ENCODE measurements at regions not wholly inside any gene's neighbourhood (a gene's known extent, or its start where the extent isn't known, plus 50 kb on each side); places are given as distances from the start of the nearest gene placed in this dataset.

DNA sequence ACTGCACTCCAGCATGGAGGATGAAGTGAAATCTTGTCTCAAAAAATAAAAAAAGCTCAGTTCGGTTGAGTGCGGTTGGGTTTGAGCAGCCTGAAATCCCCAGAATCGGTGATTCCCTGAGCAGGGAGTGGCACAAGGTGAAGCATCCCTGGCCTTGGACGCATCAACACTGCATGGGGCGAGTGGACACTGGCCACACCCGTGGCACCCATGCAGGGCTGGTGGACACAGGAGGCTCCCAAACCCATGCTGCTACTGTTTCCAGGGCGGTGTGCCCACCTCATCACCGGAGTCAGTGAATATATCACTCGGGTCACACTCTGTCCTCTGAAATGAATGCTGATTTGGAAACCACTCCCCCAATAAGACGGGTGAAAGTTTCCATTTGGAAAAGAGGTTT lies 53.4 kb upstream of the ACTRT2 start:
- TF ChIP-seq EZH2 (IDR thresholded peaks at IDR 0.05; ENCODE audit: low read depth): no peak
- TF ChIP-seq, protein P1, sequence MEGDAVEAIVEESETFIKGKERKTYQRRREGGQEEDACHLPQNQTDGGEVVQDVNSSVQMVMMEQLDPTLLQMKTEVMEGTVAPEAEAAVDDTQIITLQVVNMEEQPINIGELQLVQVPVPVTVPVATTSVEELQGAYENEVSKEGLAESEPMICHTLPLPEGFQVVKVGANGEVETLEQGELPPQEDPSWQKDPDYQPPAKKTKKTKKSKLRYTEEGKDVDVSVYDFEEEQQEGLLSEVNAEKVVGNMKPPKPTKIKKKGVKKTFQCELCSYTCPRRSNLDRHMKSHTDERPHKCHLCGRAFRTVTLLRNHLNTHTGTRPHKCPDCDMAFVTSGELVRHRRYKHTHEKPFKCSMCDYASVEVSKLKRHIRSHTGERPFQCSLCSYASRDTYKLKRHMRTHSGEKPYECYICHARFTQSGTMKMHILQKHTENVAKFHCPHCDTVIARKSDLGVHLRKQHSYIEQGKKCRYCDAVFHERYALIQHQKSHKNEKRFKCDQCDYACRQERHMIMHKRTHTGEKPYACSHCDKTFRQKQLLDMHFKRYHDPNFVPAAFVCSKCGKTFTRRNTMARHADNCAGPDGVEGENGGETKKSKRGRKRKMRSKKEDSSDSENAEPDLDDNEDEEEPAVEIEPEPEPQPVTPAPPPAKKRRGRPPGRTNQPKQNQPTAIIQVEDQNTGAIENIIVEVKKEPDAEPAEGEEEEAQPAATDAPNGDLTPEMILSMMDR (conservative IDR thresholded peaks at IDR 0.05): no peak
- Histone ChIP-seq H3K27ac (no peak overlapping the region), H3K9me2 (ENCODE audit: insufficient read depth) (no peaks in the 10 kb centered on the region), H3K4me1 (replicated peaks; ENCODE audit: insufficient read depth) (no peaks in the 10 kb centered on the region), H2AFZ (no peak overlapping the region), H3K4me3 (no peak overlapping the region), H3K9me3 (ENCODE audit: insufficient read depth, low read depth) (no peaks in the 10 kb centered on the region), H3K36me3 (ENCODE audit: low read depth) (no peaks in the 10 kb centered on the region), H3K4me2 (no peak overlapping the region), H3K79me2 (ENCODE audit: low read depth) (no peaks in the 10 kb centered on the region), H4K20me1 (ENCODE audit: insufficient read depth) (no peaks in the 10 kb centered on the region), H3K27me3 (ENCODE audit: insufficient read depth, low read depth) (peaks cover 92% of the 10 kb centered on the region), H3F3A (ENCODE audit: insufficient read depth, low read depth) (no peaks in the 10 kb centered on the region)
- no TSS peak for BruUV-seq (replicated peaks)
- intact Hi-C loops (cut with micrococcal nuclease; ENCODE audit: unreplicated experiment): no loop called here
- DNase-seq: no peak
- ChIA-PET POLR2A (ENCODE audit: unreplicated experiment) (no interaction called here), CTCF (no interaction called here)

DNA sequence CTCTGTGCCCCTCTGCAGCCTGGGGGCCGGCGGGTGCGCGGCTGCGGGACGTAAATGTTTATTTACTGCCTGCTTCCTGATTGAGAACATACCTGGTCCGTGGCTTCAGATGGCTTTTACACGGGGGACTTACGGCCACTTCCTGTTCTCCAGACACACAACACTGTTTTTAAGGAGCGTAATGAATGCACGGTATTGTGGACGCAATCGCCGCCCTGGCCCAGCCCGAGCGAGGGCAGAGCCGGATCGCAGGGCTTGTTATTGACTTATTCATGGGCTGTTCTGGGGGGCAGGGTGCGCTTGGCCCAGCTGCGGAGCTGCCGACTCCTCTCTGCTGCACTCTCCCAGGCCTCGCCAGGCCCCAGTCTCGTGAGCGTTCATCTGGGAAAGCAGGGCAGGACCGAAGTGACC lies 52.8 kb upstream of the ACTRT2 start:
- no peak overlapping the region for H2AFZ ChIP-seq
- ChIA-PET POLR2A (ENCODE audit: unreplicated experiment) (no interaction called here), CTCF (no interaction called here)
- no peaks in the 10 kb centered on the region for H3F3A ChIP-seq (ENCODE audit: insufficient read depth, low read depth)
- peaks cover 92% of the 10 kb centered on the region for H3K27me3 ChIP-seq (ENCODE audit: insufficient read depth, low read depth)
- no peak overlapping the region for H3K27ac ChIP-seq
- no peak overlapping the region for H3K4me3 ChIP-seq
- no peaks in the 10 kb centered on the region for H3K4me1 ChIP-seq (replicated peaks; ENCODE audit: insufficient read depth)
- intact Hi-C loops (cut with micrococcal nuclease; ENCODE audit: unreplicated experiment): no loop called here
- H3K4me2 ChIP-seq: no peak overlapping the region
- H3K9me2 ChIP-seq (ENCODE audit: insufficient read depth): no peaks in the 10 kb centered on the region
- BruUV-seq (replicated peaks): no TSS peak
- no peak for DNase-seq
- H4K20me1 ChIP-seq (ENCODE audit: insufficient read depth): no peaks in the 10 kb centered on the region
- H3K36me3 ChIP-seq (ENCODE audit: low read depth): no peaks in the 10 kb centered on the region
- TF ChIP-seq EZH2 (IDR thresholded peaks at IDR 0.05; ENCODE audit: low read depth): no peak
- TF ChIP-seq, protein P1 (conservative IDR thresholded peaks at IDR 0.05): no peak
- H3K79me2 ChIP-seq (ENCODE audit: low read depth): no peaks in the 10 kb centered on the region
- no peaks in the 10 kb centered on the region for H3K9me3 ChIP-seq (ENCODE audit: insufficient read depth, low read depth)

DNA sequence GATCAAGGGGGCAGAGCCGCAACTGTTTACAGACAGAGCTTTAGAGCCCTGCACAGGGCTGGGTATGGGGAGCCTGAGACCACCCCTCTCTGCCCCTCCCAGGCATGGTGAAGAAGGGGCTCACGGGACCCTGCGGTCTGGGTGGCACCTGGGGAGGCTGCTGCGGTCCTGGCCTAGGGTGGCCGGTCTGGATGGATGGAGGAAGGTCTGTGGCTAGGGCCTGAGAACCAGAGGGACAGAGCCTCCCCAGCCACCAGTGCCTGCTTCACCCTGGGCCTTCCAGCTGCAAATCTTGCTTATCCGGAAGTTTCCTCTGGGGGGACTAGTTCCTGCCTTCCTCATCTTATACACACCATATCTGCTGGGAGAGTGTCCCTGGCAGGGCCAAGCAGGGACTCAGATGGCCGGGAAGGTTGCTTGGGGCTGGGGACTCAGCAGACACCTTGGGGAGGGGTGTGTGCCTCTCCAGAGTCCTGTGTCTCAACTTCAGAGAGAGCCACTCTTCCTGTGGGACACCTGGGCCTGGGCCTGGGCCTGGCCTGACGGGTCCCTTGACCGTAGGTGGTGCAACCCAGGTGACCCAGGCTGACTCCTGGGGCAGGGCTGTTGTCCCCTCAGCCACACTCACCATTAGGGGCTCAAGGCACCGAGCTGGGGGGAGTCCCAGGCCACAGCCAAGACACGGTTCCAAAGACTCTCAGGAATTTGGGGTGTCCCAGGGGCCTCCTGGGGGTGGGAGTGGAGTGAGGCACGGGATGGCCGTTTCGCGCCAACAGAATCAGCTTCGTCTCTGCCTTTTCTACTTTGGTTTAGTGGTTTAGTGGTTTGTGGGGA lies 52.0 kb upstream of the ACTRT2 start:
- DNase-seq: no peak
- no peak for TF ChIP-seq EZH2 (IDR thresholded peaks at IDR 0.05; ENCODE audit: low read depth)
- TF ChIP-seq, protein P1 (conservative IDR thresholded peaks at IDR 0.05): no peak
- CTCF ChIA-PET: no interaction called here

More for the DNA sequence above, 52.0 kb upstream of the ACTRT2 start:
- H3F3A ChIP-seq (ENCODE audit: insufficient read depth, low read depth): no peaks in the 10 kb centered on the region
- BruUV-seq (replicated peaks): no TSS peak
- no peak overlapping the region for H2AFZ ChIP-seq
- intact Hi-C loops (cut with micrococcal nuclease; ENCODE audit: unreplicated experiment): no loop called here
- H3K4me1 ChIP-seq (replicated peaks; ENCODE audit: insufficient read depth): no peaks in the 10 kb centered on the region
- POLR2A ChIA-PET (ENCODE audit: unreplicated experiment): no interaction called here
- H4K20me1 ChIP-seq (ENCODE audit: insufficient read depth): no peaks in the 10 kb centered on the region
- H3K9me2 ChIP-seq (ENCODE audit: insufficient read depth): no peaks in the 10 kb centered on the region
- H3K27ac ChIP-seq: no peak overlapping the region
- H3K36me3 ChIP-seq (ENCODE audit: low read depth): no peaks in the 10 kb centered on the region
- peaks cover 94% of the 10 kb centered on the region for H3K27me3 ChIP-seq (ENCODE audit: insufficient read depth, low read depth)
- H3K9me3 ChIP-seq (ENCODE audit: insufficient read depth, low read depth): no peaks in the 10 kb centered on the region
- no peak overlapping the region for H3K4me3 ChIP-seq
- H3K4me2 ChIP-seq: no peak overlapping the region
- no peaks in the 10 kb centered on the region for H3K79me2 ChIP-seq (ENCODE audit: low read depth)

Data from PC-9 (cell line).